GM10248 (cell line): ENCODE measurements at regions not wholly inside any gene's neighbourhood (a gene's known extent, or its start where the extent isn't known, plus 50 kb on each side); places are given as distances from the start of the nearest gene placed in this dataset.

ENCODE experiments used
- CTCF ChIA-PET: fragments of 300-600 bp; sonication (Branson Sonifier 250); formaldehyde crosslinking; extraction: SDS; loops from one replicate; lab custom pipeline; 2021; ENCODE audit warnings: antibody characterized with exemption; lab: Yijun Ruan, JAX
- POLR2A ChIA-PET: fragments of 350-650 bp; sonication (Branson Sonifier 250); formaldehyde crosslinking; extraction: SDS; loops from one replicate; lab custom pipeline; 2020; ENCODE audit warnings: antibody characterized with exemption; lab: Yijun Ruan, JAX
- DNase-seq: peaks from one replicate; pipeline ENCODE4 v3.0.0; 2012; ENCODE audit errors: extremely low spot score
- TF ChIP-seq, protein P1 (sequence below): IDR thresholded peaks from 2 replicates; pipeline ENCODE4 v1.5.1; 2012; ENCODE audit warnings: mild to moderate bottlenecking, low read depth; ENCODE audit errors: extremely low read depth, missing control alignments, control extremely low read depth

DNA sequence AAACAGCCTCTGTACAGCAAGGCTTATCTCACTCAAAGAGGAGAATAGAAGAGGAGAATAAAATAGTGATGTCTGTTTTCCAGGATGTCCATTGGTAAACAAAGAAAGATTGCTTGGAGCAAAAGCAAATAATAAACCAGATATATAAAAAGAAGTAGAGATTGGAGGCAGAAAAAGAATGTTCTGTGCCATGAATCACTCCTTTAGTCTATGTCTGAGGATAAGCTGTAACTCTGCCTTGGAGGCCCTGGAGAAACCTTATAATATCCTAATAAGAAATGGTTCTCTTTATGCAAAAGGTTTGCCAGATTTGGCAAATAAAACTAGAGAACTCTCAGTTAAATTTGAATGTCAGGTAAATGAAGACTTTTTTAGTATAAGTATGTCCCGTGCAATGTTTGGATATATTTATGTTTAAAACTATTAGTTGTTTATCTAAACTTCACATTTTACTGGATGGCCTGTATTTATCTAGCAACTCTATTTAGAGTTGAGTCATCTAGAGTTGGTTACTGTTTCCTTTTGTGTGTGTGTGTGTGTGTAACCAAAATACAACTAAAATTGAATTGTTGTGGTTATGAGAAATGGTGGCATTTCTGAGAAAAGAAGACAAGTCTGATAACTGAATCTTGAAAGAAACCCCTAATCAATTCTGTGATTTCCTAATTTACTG lies 510.3 kb upstream of the SETBP1 start:
- ChIA-PET CTCF (interaction anchor here (0.8 to 1.6 kb wide), 2 partner anchors 17 to 25 kb away, joined by 3 to 4 read pairs; no protein-coding TSS in a partner anchor), POLR2A (no interaction called here)
- DNase-seq = no peak
- TF ChIP-seq, protein P1, sequence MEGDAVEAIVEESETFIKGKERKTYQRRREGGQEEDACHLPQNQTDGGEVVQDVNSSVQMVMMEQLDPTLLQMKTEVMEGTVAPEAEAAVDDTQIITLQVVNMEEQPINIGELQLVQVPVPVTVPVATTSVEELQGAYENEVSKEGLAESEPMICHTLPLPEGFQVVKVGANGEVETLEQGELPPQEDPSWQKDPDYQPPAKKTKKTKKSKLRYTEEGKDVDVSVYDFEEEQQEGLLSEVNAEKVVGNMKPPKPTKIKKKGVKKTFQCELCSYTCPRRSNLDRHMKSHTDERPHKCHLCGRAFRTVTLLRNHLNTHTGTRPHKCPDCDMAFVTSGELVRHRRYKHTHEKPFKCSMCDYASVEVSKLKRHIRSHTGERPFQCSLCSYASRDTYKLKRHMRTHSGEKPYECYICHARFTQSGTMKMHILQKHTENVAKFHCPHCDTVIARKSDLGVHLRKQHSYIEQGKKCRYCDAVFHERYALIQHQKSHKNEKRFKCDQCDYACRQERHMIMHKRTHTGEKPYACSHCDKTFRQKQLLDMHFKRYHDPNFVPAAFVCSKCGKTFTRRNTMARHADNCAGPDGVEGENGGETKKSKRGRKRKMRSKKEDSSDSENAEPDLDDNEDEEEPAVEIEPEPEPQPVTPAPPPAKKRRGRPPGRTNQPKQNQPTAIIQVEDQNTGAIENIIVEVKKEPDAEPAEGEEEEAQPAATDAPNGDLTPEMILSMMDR = no peak

- ChIA-PET CTCF (interaction anchor here (1.3 to 1.6 kb wide), 2 partner anchors 12 to 18 kb away, joined by 3 to 4 read pairs; no protein-coding TSS in a partner anchor), POLR2A (no interaction called here)
- no peak for DNase-seq
Measured at GRCh38 chr18:44171301-44171700, 509.4 kb upstream of the SETBP1 start.

DNA sequence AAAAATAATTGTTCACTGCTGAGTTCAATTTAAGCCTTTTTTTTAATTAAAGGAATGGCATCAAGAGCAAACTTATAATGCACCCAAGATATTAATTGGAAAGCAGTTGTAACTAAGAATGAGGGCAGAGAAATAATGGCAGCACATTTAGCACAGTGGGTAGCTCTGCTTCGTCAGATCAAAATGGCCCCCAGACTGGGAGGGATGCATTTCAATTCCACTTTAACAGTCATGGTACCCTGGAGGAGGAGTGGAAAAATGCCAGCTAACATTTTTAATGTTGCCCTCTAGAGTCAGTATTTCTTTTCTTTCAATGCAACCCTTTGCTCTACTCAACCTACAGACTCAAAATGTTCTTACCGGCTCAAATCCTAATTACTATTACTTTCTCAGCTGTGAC lies 504.8 kb upstream of the SETBP1 start:
- no peak for DNase-seq
- CTCF ChIA-PET = no interaction called here
- TF ChIP-seq, protein P1 = no peak
- POLR2A ChIA-PET = no interaction called here

More at GRCh38 chr18:44171301-44171700, 509.4 kb upstream of the SETBP1 start:
- TF ChIP-seq, protein P1 = no peak

DNA sequence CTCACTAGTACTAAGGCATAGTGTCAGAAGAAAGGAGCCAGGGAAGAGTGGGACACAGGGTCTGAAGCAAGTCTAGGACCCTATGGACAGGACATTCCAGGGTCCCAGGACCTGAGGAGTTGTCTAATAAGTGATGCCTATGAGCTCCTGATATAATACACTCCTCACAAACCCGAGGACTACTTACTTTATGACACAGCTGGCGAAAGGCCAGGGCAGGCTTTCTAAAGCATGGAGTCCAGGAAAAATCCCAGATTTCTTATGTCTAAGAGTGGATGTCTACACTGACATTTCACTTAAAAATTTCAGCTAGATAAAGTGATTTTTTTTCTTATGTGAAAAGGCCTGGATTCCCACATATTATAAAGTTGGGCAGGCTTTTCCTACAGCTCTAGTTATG lies 502.2 kb upstream of the SETBP1 start:
- POLR2A ChIA-PET = no interaction called here
- CTCF ChIA-PET = interaction anchor here (1.5 kb wide), 1 partner anchor 10 kb away, joined by 5 read pairs; no protein-coding TSS in a partner anchor
- TF ChIP-seq, protein P1 = no peak

GRCh38 chr18:44179693-44180092 lies 501.0 kb upstream of the SETBP1 start:
- no peak for DNase-seq
- CTCF ChIA-PET = interaction anchor here (1.5 kb wide), 1 partner anchor 9 kb away, joined by 5 read pairs; no protein-coding TSS in a partner anchor
- POLR2A ChIA-PET = no interaction called here
- TF ChIP-seq, protein P1 = no peak

More for the DNA sequence above, 502.2 kb upstream of the SETBP1 start:
- no peak for DNase-seq

DNA sequence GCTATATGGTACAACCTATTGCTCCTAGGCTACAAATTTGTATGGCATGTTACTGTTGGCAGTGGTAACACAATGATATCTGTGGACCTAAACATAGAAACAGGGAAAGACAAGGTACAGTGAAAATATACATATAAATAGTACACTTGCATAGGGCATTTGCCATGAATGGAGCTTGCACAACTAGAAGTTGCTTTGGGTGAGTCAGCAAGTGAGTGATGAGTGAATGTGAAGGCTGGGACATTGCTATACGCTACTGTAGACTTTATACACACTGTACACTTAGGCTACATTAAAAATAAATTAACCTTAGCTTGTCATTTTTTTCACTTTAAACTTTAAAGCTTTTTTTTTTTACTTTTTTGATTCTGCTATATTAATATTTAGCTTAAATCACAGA lies 500.0 kb upstream of the SETBP1 start:
- ChIA-PET POLR2A (no interaction called here), CTCF (interaction anchor here (1.2 kb wide), 1 partner anchor 36 kb away, joined by 3 read pairs; no protein-coding TSS in a partner anchor)
- no peak for DNase-seq
- TF ChIP-seq, protein P1 = no peak
